ENCODE measurements at regions not wholly inside any gene's neighbourhood (a gene's known extent, or its start where the extent isn't known, plus 50 kb on each side); places are given as distances from the start of the nearest gene placed in this dataset.

DNA sequence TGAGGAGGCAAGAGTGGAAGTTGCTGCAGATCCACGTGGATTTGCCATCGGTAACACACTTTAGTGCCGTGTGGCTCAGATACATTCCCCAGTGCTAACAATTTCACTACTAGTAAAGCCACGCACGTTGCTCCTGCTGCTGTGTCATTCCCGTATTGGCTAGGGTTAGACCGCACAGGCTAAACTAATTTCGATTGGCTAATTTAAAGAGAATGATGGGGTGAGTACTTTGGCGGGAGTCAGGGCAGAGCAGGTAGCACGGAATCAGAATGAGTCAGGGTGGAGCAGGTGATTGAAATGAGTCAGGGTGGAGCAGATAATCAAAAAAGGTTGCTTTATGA, 1337.5 kb downstream of the FSTL5 start:
- TF ChIP-seq EP300 (IDR thresholded peaks at IDR 0.05) (no peak), POLR2AphosphoS5 (IDR thresholded peaks at IDR 0.05) (no peak), POLR2A (IDR thresholded peaks at IDR 0.05) (no peak)
- TF ChIP-seq, protein P1, sequence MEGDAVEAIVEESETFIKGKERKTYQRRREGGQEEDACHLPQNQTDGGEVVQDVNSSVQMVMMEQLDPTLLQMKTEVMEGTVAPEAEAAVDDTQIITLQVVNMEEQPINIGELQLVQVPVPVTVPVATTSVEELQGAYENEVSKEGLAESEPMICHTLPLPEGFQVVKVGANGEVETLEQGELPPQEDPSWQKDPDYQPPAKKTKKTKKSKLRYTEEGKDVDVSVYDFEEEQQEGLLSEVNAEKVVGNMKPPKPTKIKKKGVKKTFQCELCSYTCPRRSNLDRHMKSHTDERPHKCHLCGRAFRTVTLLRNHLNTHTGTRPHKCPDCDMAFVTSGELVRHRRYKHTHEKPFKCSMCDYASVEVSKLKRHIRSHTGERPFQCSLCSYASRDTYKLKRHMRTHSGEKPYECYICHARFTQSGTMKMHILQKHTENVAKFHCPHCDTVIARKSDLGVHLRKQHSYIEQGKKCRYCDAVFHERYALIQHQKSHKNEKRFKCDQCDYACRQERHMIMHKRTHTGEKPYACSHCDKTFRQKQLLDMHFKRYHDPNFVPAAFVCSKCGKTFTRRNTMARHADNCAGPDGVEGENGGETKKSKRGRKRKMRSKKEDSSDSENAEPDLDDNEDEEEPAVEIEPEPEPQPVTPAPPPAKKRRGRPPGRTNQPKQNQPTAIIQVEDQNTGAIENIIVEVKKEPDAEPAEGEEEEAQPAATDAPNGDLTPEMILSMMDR (IDR thresholded peaks at IDR 0.05), result no peak

Measured in gastroesophageal sphincter (tissue), 3 donors.